Hepatocyte (in vitro differentiated cells): ENCODE measurements at regions not wholly inside any gene's neighbourhood (a gene's known extent, or its start where the extent isn't known, plus 50 kb on each side); places are given as distances from the start of the nearest gene placed in this dataset.

Experiments
- DNase-seq: peaks from one replicate; pipeline ENCODE4 v3.0.0-alpha.2; 2016; ENCODE audit warnings: low spot score
- H2AFZ ChIP-seq: fragments of 200-600 bp; sonication (generic); 2 replicates; pipeline ENCODE4 v1.6.0; 2016; ENCODE audit warnings: antibody characterized with exemption, mild to moderate bottlenecking
- H3K27ac ChIP-seq: fragments of 200-600 bp; sonication (generic); 2 replicates; pipeline ENCODE4 v1.5.1; 2016; ENCODE audit warnings: mild to moderate bottlenecking
- H3K27me3 ChIP-seq: fragments of 200-600 bp; sonication (generic); 2 replicates; pipeline ENCODE4 v1.6.1; 2016
- H3K36me3 ChIP-seq: fragments of 200-600 bp; sonication (generic); replicated peaks from 2 replicates; pipeline ENCODE4 v1.5.1; 2016; ENCODE audit warnings: low read depth; ENCODE audit not compliant: insufficient read depth
- H3K4me1 ChIP-seq: fragments of 200-600 bp; sonication (generic); 2 replicates; pipeline ENCODE4 v1.5.1; 2016; ENCODE audit warnings: mild to moderate bottlenecking, moderate library complexity; ENCODE audit not compliant: insufficient read depth
- H3K4me2 ChIP-seq: fragments of 200-600 bp; sonication (generic); 2 replicates; pipeline ENCODE4 v1.6.0; 2016
- H3K4me3 ChIP-seq: fragments of 200-600 bp; sonication (generic); 2 replicates; pipeline ENCODE4 v1.5.1; 2016; ENCODE audit warnings: mild to moderate bottlenecking
- H3K79me2 ChIP-seq: fragments of 200-600 bp; sonication (generic); 2 replicates; pipeline ENCODE4 v1.6.0; 2017; ENCODE audit warnings: mild to moderate bottlenecking
- H3K9me2 ChIP-seq: fragments of 200-600 bp; sonication (generic); replicated peaks from 2 replicates; pipeline ENCODE4 v1.6.0; 2017; ENCODE audit warnings: mild to moderate bottlenecking; ENCODE audit not compliant: insufficient read depth
- H3K9me3 ChIP-seq: fragments of 200-600 bp; sonication (generic); 2 replicates; pipeline ENCODE4 v1.5.1; 2016; ENCODE audit warnings: low read depth, mild to moderate bottlenecking
- H4K20me1 ChIP-seq: fragments of 200-600 bp; sonication (generic); 2 replicates; pipeline ENCODE4 v1.6.0; 2016; ENCODE audit warnings: mild to moderate bottlenecking; ENCODE audit not compliant: insufficient read depth, poor library complexity, severe bottlenecking
- CTCF ChIP-seq: fragments of 200-600 bp; sonication (generic); IDR thresholded peaks from 2 replicates; pipeline ENCODE4 v1.5.1; 2016; ENCODE audit warnings: antibody characterized with exemption, mild to moderate bottlenecking; ENCODE audit not compliant: poor library complexity
- EZH2 ChIP-seq: fragments of 200-600 bp; sonication (generic); IDR thresholded peaks from 2 replicates; pipeline ENCODE4 v1.6.1; 2016; ENCODE audit warnings: antibody characterized with exemption, mild to moderate bottlenecking, borderline replicate concordance
- EZH2phosphoT487 ChIP-seq: fragments of 200-600 bp; sonication (generic); IDR thresholded peaks from one replicate; pipeline ENCODE4 v1.6.1; 2018; ENCODE audit warnings: antibody characterized with exemption, mild to moderate bottlenecking, low read depth, moderate library complexity; ENCODE audit not compliant: unreplicated experiment, severe bottlenecking
- WGBS: methylation state at CpG from one replicate; pipeline ENCODE4 v1.1.6; 2016; ENCODE audit warnings: low lambda C conversion rate; ENCODE audit errors: missing lambda C conversion rate; 5-methylcytosine and 5-hydroxymethylcytosine counted together

DNA sequence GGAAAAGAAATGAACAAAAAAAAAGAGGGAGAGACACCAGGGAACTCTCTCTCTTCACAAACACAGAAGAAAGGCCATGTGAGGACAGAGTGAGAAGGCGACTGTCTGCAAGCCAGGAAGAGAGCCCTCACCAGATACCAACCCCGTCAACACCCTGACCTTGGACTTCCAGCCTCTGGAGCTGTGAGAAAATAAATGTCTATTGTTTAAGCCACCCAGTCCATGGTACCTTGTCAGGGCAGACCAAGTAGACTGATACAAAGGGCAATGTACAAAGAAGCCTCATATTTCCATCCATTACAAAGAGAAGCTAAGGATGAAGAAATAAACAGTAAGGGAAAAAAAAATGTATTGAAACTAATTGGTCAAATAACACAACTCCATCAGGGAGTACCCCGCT, 146.6 kb downstream of the ZNF281 start:
- Histone ChIP-seq H3K36me3 (no peaks in the 10 kb centered on the region), H3K27ac (no peak overlapping the region), H3K79me2 (no peaks in the 10 kb centered on the region), H3K4me1 (no peaks in the 10 kb centered on the region), H2AFZ (no peak overlapping the region), H3K4me3 (no peak overlapping the region), H4K20me1 (no peaks in the 10 kb centered on the region), H3K9me2 (no peaks in the 10 kb centered on the region), H3K4me2 (no peak overlapping the region), H3K9me3 (no peaks in the 10 kb centered on the region), H3K27me3 (no peaks in the 10 kb centered on the region)
- no peak for DNase-seq
- 77% methylated on average over 3 of the region's 3 CpGs for WGBS
- no peak for TF ChIP-seq EZH2
- TF ChIP-seq EZH2phosphoT487: no peak
- TF ChIP-seq CTCF: no peak

DNA sequence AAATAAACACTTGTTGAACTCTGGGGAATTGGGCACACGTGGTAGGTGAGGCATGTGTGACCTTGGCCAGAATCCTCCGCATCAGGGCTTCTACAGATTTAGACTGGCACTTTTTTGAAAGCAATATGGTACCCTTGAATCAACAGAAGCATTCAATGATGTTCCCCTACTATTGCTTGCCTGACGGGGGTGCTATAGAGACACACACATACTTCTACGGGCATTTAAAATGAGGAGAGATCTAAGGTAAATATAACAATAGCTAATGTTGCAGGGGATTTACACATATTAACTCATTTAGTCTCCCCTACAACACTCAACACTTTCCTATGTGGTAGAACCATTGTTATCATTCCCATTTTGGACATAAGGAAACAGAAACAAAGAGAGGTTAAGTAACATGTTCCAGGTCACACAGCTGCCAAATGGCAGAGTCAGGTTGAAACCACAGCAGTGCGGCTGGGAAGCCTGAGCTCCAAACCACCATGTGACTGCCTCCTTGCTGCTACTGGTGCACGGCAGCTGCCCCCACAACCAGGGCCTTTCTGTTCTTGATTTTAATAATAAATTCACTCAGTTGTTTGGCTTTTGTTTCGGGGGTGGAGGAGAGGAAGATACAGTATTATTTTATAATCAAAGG, 147.4 kb downstream of the ZNF281 start:
- Histone ChIP-seq H3K4me2 (no peak overlapping the region), H3K9me2 (no peaks in the 10 kb centered on the region), H2AFZ (no peak overlapping the region), H3K27me3 (no peaks in the 10 kb centered on the region), H3K79me2 (no peaks in the 10 kb centered on the region), H3K4me1 (no peaks in the 10 kb centered on the region), H3K9me3 (no peaks in the 10 kb centered on the region), H3K36me3 (no peaks in the 10 kb centered on the region), H3K4me3 (no peak overlapping the region), H3K27ac (no peak overlapping the region), H4K20me1 (no peaks in the 10 kb centered on the region)
- no peak for TF ChIP-seq EZH2phosphoT487
- no peak for TF ChIP-seq EZH2
- TF ChIP-seq CTCF: no peak
- no peak for DNase-seq
- 94% methylated on average over 7 of the region's 7 CpGs for WGBS

- DNase-seq: no peak
- H4K20me1 ChIP-seq: no peaks in the 10 kb centered on the region
- H3K4me3 ChIP-seq: no peak overlapping the region
- TF ChIP-seq EZH2: no peak
- TF ChIP-seq CTCF: no peak
- TF ChIP-seq EZH2phosphoT487: no peak
- H3K27ac ChIP-seq: no peak overlapping the region
- WGBS: 73% methylated on average over 5 of the region's 5 CpGs
- H2AFZ ChIP-seq: no peak overlapping the region
- no peaks in the 10 kb centered on the region for H3K36me3 ChIP-seq
- no peaks in the 10 kb centered on the region for H3K4me1 ChIP-seq
- no peaks in the 10 kb centered on the region for H3K27me3 ChIP-seq
- H3K9me2 ChIP-seq: no peaks in the 10 kb centered on the region
- H3K79me2 ChIP-seq: no peaks in the 10 kb centered on the region
- no peaks in the 10 kb centered on the region for H3K9me3 ChIP-seq
- no peak overlapping the region for H3K4me2 ChIP-seq
These were observed 149.1 kb downstream of the ZNF281 start for GRCh38 chr1:200260597-200261335.
